ENCODE measurements at regions not wholly inside any gene's neighbourhood (a gene's known extent, or its start where the extent isn't known, plus 50 kb on each side); places are given as distances from the start of the nearest gene placed in this dataset.
"Not testable (repeated sequence)": the region's sequence is repeated elsewhere in the genome, so short reads cannot be mapped to it uniquely, and the experiment has no call there.

DNA sequence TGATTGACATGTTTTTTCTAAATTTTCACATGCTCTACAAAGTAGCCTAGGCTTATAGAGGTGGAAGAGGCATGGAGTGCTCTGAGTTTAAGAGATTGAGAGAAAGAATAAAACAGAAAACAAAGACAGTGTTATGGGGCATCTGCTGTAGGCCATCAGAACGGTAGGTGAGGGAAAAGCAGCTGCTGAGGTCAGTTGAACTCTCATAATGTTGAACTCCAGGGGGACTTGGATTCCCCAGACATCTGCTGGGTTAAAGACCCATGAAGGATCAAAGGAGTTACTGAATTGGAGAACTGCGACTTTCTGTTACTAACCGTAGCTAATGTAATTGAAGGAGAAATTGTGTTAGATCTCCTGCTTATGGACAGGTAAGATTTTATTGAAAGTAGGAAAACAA lies 333.9 kb downstream of the TFAP2B start:
- no peak for ATAC-seq
- TF ChIP-seq ARNTL (CRISPR knock-in tag; IDR thresholded peaks at IDR 0.05; ENCODE audit: borderline replicate concordance, low read depth) (no peak), BACH2 (CRISPR knock-in tag; IDR thresholded peaks at IDR 0.05; ENCODE audit: borderline replicate concordance) (no peak), ZC3H10 (CRISPR knock-in tag; IDR thresholded peaks at IDR 0.05) (no peak)

DNA sequence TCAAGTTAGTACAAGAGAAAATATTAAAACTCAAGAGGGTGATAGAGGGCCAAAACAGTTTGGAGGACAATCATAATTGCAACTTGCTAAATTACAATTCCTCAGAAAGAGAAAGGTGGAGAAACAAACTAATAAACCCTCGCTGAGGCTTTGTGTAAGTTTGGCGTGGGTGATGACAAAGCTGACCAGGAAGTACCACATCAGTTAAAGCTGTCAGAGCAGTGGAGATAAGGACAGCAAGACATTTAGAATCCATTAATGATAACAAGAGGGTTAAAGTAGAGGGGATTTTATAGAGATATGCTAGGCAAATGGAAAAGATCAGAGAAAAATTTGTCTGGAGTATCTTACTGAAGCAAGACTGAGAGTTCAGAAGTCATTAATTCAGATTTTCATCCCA lies 334.4 kb downstream of the TFAP2B start:
- TF ChIP-seq ZNF70 (CRISPR knock-in tag; IDR thresholded peaks at IDR 0.05), result no peak
- TF ChIP-seq BACH2 (CRISPR knock-in tag; IDR thresholded peaks at IDR 0.05; ENCODE audit: borderline replicate concordance), result no peak
- TF ChIP-seq, protein P1, sequence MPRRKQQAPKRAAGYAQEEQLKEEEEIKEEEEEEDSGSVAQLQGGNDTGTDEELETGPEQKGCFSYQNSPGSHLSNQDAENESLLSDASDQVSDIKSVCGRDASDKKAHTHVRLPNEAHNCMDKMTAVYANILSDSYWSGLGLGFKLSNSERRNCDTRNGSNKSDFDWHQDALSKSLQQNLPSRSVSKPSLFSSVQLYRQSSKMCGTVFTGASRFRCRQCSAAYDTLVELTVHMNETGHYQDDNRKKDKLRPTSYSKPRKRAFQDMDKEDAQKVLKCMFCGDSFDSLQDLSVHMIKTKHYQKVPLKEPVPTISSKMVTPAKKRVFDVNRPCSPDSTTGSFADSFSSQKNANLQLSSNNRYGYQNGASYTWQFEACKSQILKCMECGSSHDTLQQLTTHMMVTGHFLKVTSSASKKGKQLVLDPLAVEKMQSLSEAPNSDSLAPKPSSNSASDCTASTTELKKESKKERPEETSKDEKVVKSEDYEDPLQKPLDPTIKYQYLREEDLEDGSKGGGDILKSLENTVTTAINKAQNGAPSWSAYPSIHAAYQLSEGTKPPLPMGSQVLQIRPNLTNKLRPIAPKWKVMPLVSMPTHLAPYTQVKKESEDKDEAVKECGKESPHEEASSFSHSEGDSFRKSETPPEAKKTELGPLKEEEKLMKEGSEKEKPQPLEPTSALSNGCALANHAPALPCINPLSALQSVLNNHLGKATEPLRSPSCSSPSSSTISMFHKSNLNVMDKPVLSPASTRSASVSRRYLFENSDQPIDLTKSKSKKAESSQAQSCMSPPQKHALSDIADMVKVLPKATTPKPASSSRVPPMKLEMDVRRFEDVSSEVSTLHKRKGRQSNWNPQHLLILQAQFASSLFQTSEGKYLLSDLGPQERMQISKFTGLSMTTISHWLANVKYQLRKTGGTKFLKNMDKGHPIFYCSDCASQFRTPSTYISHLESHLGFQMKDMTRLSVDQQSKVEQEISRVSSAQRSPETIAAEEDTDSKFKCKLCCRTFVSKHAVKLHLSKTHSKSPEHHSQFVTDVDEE (CRISPR knock-in tag; IDR thresholded peaks at IDR 0.05), result no peak
- no peak for TF ChIP-seq RARB (CRISPR knock-in tag; IDR thresholded peaks at IDR 0.05)
- TF ChIP-seq OSR1 (CRISPR knock-in tag; IDR thresholded peaks at IDR 0.05), result no peak
- TF ChIP-seq, protein P2, sequence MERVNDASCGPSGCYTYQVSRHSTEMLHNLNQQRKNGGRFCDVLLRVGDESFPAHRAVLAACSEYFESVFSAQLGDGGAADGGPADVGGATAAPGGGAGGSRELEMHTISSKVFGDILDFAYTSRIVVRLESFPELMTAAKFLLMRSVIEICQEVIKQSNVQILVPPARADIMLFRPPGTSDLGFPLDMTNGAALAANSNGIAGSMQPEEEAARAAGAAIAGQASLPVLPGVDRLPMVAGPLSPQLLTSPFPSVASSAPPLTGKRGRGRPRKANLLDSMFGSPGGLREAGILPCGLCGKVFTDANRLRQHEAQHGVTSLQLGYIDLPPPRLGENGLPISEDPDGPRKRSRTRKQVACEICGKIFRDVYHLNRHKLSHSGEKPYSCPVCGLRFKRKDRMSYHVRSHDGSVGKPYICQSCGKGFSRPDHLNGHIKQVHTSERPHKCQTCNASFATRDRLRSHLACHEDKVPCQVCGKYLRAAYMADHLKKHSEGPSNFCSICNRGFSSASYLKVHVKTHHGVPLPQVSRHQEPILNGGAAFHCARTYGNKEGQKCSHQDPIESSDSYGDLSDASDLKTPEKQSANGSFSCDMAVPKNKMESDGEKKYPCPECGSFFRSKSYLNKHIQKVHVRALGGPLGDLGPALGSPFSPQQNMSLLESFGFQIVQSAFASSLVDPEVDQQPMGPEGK (CRISPR knock-in tag; IDR thresholded peaks at IDR 0.05; ENCODE audit: borderline replicate concordance), result no peak
- TF ChIP-seq, protein P3, sequence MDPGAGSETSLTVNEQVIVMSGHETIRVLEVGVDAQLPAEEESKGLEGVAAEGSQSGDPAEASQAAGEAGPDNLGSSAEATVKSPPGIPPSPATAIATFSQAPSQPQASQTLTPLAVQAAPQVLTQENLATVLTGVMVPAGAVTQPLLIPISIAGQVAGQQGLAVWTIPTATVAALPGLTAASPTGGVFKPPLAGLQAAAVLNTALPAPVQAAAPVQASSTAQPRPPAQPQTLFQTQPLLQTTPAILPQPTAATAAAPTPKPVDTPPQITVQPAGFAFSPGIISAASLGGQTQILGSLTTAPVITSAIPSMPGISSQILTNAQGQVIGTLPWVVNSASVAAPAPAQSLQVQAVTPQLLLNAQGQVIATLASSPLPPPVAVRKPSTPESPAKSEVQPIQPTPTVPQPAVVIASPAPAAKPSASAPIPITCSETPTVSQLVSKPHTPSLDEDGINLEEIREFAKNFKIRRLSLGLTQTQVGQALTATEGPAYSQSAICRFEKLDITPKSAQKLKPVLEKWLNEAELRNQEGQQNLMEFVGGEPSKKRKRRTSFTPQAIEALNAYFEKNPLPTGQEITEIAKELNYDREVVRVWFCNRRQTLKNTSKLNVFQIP (CRISPR knock-in tag; IDR thresholded peaks at IDR 0.05; ENCODE audit: borderline replicate concordance, low read depth), result no peak
- TF ChIP-seq ISL1 (CRISPR knock-in tag; IDR thresholded peaks at IDR 0.05), result no peak
- no peak for TF ChIP-seq TOX (CRISPR knock-in tag; IDR thresholded peaks at IDR 0.05; ENCODE audit: borderline replicate concordance)
- TF ChIP-seq SNAI2 (CRISPR knock-in tag; IDR thresholded peaks at IDR 0.05), result no peak
- TF ChIP-seq ESRRG (CRISPR knock-in tag; IDR thresholded peaks at IDR 0.05), result no peak
- no peak for TF ChIP-seq ARNTL (CRISPR knock-in tag; IDR thresholded peaks at IDR 0.05; ENCODE audit: borderline replicate concordance, low read depth)
- TF ChIP-seq ZNF565 (CRISPR knock-in tag; conservative IDR thresholded peaks at IDR 0.05; ENCODE audit: low read depth), result no peak
- TF ChIP-seq, protein P4, sequence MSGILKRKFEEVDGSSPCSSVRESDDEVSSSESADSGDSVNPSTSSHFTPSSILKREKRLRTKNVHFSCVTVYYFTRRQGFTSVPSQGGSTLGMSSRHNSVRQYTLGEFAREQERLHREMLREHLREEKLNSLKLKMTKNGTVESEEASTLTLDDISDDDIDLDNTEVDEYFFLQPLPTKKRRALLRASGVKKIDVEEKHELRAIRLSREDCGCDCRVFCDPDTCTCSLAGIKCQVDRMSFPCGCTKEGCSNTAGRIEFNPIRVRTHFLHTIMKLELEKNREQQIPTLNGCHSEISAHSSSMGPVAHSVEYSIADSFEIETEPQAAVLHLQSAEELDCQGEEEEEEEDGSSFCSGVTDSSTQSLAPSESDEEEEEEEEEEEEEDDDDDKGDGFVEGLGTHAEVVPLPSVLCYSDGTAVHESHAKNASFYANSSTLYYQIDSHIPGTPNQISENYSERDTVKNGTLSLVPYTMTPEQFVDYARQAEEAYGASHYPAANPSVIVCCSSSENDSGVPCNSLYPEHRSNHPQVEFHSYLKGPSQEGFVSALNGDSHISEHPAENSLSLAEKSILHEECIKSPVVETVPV (CRISPR knock-in tag; IDR thresholded peaks at IDR 0.05), result no peak
- TF ChIP-seq ZFP30 (CRISPR knock-in tag; IDR thresholded peaks at IDR 0.05), result no peak
- no peak for TF ChIP-seq ZFP3 (CRISPR knock-in tag; IDR thresholded peaks at IDR 0.05)
- TF ChIP-seq, protein P5, sequence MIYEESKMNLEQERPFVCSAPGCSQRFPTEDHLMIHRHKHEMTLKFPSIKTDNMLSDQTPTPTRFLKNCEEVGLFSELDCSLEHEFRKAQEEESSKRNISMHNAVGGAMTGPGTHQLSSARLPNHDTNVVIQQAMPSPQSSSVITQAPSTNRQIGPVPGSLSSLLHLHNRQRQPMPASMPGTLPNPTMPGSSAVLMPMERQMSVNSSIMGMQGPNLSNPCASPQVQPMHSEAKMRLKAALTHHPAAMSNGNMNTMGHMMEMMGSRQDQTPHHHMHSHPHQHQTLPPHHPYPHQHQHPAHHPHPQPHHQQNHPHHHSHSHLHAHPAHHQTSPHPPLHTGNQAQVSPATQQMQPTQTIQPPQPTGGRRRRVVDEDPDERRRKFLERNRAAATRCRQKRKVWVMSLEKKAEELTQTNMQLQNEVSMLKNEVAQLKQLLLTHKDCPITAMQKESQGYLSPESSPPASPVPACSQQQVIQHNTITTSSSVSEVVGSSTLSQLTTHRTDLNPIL (CRISPR knock-in tag; IDR thresholded peaks at IDR 0.05; ENCODE audit: low read depth), result no peak
- TF ChIP-seq ZC3H10 (CRISPR knock-in tag; IDR thresholded peaks at IDR 0.05), result no peak

DNA sequence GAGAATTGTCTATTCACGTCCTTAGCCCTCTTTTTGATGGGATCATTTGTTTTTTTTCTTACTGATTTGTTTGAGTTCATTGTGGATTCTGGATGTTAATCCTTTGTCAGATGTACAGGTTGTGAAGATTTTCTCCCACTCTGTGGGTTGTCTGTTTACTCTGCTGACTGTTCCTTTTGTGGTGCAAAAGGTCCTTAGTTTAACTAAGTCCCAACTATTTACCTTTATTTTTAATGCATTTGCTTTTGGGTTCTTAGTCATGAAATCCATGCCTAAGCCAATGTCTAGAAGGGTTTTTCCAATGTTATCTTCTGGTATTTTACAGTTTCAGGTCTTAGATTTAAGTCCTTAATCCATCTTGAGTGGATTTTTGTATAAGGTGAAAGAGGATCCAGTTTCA lies 336.3 kb downstream of the TFAP2B start:
- ATAC-seq, result not testable (repeated sequence)

More for the DNA sequence above, 334.4 kb downstream of the TFAP2B start:
- no peak for ATAC-seq

DNA sequence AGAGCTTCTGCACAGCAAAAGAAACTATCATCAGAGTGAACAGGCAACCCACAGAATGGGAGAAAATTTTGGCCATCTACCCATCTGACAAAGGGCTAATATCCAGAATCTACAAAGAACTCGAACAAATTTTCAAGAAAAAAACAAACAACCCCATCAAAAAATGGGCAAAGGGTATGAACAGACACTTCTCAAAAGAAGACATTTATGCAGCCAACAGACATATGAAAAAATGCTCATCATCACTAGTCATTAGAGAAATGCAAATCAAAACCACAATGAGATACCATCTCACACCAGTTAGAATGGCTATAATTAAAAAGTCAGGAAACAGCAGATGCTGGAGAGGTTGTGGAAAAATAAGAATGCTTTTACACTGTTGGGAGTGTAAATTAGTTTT lies 340.6 kb downstream of the TFAP2B start:
- ATAC-seq, result not testable (repeated sequence)

DNA sequence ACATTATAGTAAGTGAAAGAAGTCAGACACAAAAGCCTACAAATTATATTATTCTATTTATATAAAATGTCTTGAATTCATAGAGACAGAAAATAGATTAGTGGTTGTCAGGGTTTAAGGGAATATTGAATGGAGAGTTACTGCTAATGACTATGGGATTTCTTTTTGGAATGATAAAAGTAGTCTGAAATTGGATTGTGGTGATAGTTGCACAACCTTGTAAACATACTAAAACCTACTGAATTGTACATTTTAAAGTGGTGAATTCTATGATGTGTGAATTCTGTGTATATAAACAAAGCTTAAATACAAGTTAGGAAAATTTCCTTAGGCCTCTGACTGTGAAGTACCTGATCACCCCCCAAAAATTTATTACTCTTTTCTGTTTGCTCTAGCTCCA lies 343.1 kb downstream of the TFAP2B start:
- ATAC-seq, result no peak
- no peak for TF ChIP-seq ZNF8 (CRISPR knock-in tag; IDR thresholded peaks at IDR 0.05)
- no peak for TF ChIP-seq TCF4 (CRISPR knock-in tag; IDR thresholded peaks at IDR 0.05; ENCODE audit: borderline replicate concordance)
- no peak for TF ChIP-seq SNAI2 (CRISPR knock-in tag; IDR thresholded peaks at IDR 0.05)
- TF ChIP-seq, protein P2 (CRISPR knock-in tag; IDR thresholded peaks at IDR 0.05; ENCODE audit: borderline replicate concordance), result no peak
- TF ChIP-seq, protein P4 (CRISPR knock-in tag; IDR thresholded peaks at IDR 0.05), result no peak
- no peak for TF ChIP-seq ZNF565 (CRISPR knock-in tag; conservative IDR thresholded peaks at IDR 0.05; ENCODE audit: low read depth)
- TF ChIP-seq ZC3H10 (CRISPR knock-in tag; IDR thresholded peaks at IDR 0.05), result no peak
- no peak for TF ChIP-seq TOX (CRISPR knock-in tag; IDR thresholded peaks at IDR 0.05; ENCODE audit: borderline replicate concordance)
- TF ChIP-seq GLIS3 (CRISPR knock-in tag; IDR thresholded peaks at IDR 0.05), result no peak
- TF ChIP-seq BACH2 (CRISPR knock-in tag; IDR thresholded peaks at IDR 0.05; ENCODE audit: borderline replicate concordance), result no peak
- no peak for TF ChIP-seq OSR1 (CRISPR knock-in tag; IDR thresholded peaks at IDR 0.05)
- TF ChIP-seq PPARA (CRISPR knock-in tag; IDR thresholded peaks at IDR 0.05; ENCODE audit: borderline replicate concordance), result no peak
- TF ChIP-seq ISL1 (CRISPR knock-in tag; IDR thresholded peaks at IDR 0.05), result no peak
- TF ChIP-seq ESRRG (CRISPR knock-in tag; IDR thresholded peaks at IDR 0.05), result no peak

Measured in SK-N-SH treated with all-trans-retinoic acid at 6 μM for 48 hours (cell line).